DND-41 (cell line): ENCODE measurements at regions not wholly inside any gene's neighbourhood (a gene's known extent, or its start where the extent isn't known, plus 50 kb on each side); places are given as distances from the start of the nearest gene placed in this dataset.

ENCODE experiments used
- EZH2 ChIP-seq: IDR thresholded peaks from 3 replicates; pipeline ENCODE4 v1.6.1; 2012; ENCODE audit warnings: borderline replicate concordance, low read depth, mild to moderate bottlenecking, moderate library complexity, low read length, inconsistent platforms; ENCODE audit not compliant: severe bottlenecking
- TF ChIP-seq, protein P1 (sequence below): IDR thresholded peaks from 2 replicates; pipeline ENCODE4 v1.5.1; 2012; ENCODE audit warnings: borderline replicate concordance, low read length, moderate library complexity, mild to moderate bottlenecking; ENCODE audit not compliant: poor library complexity, severe bottlenecking; ENCODE audit errors: extremely low read depth

DNA sequence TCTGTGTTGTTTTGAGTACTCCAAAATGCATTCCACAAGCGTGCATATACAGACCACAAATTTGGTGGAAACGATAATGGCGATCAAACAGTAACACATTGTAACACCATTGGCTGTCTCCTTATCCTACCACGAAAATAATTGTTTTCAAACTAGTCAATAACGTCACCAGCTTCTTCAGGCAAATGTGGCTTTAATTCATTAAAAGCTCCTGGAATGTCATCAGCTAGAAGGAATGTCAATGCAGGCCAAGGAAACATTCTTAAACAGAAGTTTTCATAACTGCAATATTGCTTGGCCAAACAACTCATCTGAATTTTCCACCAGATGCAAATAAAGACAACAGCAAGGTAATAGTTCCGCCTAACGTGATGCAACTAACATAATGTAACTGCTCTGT is 71.6 kb upstream of the XPA start:
- TF ChIP-seq, protein P1, sequence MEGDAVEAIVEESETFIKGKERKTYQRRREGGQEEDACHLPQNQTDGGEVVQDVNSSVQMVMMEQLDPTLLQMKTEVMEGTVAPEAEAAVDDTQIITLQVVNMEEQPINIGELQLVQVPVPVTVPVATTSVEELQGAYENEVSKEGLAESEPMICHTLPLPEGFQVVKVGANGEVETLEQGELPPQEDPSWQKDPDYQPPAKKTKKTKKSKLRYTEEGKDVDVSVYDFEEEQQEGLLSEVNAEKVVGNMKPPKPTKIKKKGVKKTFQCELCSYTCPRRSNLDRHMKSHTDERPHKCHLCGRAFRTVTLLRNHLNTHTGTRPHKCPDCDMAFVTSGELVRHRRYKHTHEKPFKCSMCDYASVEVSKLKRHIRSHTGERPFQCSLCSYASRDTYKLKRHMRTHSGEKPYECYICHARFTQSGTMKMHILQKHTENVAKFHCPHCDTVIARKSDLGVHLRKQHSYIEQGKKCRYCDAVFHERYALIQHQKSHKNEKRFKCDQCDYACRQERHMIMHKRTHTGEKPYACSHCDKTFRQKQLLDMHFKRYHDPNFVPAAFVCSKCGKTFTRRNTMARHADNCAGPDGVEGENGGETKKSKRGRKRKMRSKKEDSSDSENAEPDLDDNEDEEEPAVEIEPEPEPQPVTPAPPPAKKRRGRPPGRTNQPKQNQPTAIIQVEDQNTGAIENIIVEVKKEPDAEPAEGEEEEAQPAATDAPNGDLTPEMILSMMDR, result no peak
- no peak for TF ChIP-seq EZH2
